Neural cell (in vitro differentiated cells): ENCODE measurements at regions not wholly inside any gene's neighbourhood (a gene's known extent, or its start where the extent isn't known, plus 50 kb on each side); places are given as distances from the start of the nearest gene placed in this dataset.

Experiments
- H2AFZ ChIP-seq: fragments of 200-600, 300-800 bp; sonication (generic), shearing (Covaris generic); 2 replicates; pipeline ENCODE4 v1.6.0; 2014; ENCODE audit warnings: low read depth, mild to moderate bottlenecking, antibody characterized with exemption, low read length, moderate library complexity
- H3F3A ChIP-seq: fragments of 200-600 bp; shearing (Covaris generic); 2 replicates; pipeline ENCODE4 v1.6.1; 2016; ENCODE audit warnings: mild to moderate bottlenecking, moderate library complexity, mixed read lengths, antibody characterized with exemption, low read length; ENCODE audit not compliant: insufficient read depth, poor library complexity, severe bottlenecking
- H3K27ac ChIP-seq: fragments of 200-600, 300-800 bp; sonication (generic), shearing (Covaris generic); 2 replicates; pipeline ENCODE4 v1.5.1; 2014; ENCODE audit warnings: mild to moderate bottlenecking, low read length, moderate library complexity
- H3K27me3 ChIP-seq: fragments of 300-800, 200-600 bp; sonication (generic), shearing (Covaris generic); 2 replicates; pipeline ENCODE4 v1.6.0; 2014; ENCODE audit warnings: mild to moderate bottlenecking, low read depth, low read length, moderate library complexity; ENCODE audit not compliant: insufficient read depth
- H3K36me3 ChIP-seq: fragments of 300-800, 200-600 bp; sonication (generic), shearing (Covaris generic); 2 replicates; pipeline ENCODE4 v1.5.1; 2014; ENCODE audit warnings: mild to moderate bottlenecking, antibody characterized with exemption, low read length, moderate library complexity; ENCODE audit not compliant: insufficient read depth
- H3K4me2 ChIP-seq: fragments of 300-800, 200-600 bp; sonication (generic), shearing (Covaris generic); 2 replicates; pipeline ENCODE4 v1.6.0; 2014; ENCODE audit warnings: mild to moderate bottlenecking, low read length
- H3K4me3 ChIP-seq: fragments of 300-800, 200-600 bp; sonication (generic), shearing (Covaris generic); 2 replicates; pipeline ENCODE4 v1.5.1; 2014; ENCODE audit warnings: mild to moderate bottlenecking, low read length, moderate library complexity
- H3K79me2 ChIP-seq: fragments of 200-600 bp; shearing (Covaris generic); replicated peaks from 2 replicates; pipeline ENCODE4 v1.6.0; 2014; ENCODE audit warnings: mild to moderate bottlenecking, low read length, moderate library complexity; ENCODE audit not compliant: insufficient read depth
- H3K9ac ChIP-seq: fragments of 300-800, 200-600 bp; sonication (generic), shearing (Covaris generic); 2 replicates; pipeline ENCODE4 v1.6.1; 2016; ENCODE audit warnings: mild to moderate bottlenecking, low read length, mixed read lengths
- H3K9me2 ChIP-seq: fragments of 200-600 bp; shearing (Covaris generic); 2 replicates; pipeline ENCODE4 v1.6.1; 2016; ENCODE audit warnings: mild to moderate bottlenecking, low read length, mixed read lengths; ENCODE audit not compliant: insufficient read depth
- H3K9me3 ChIP-seq: fragments of 200-600, 300-800 bp; sonication (generic), shearing (Covaris generic); 2 replicates; pipeline ENCODE4 v1.6.1; 2016; ENCODE audit warnings: mild to moderate bottlenecking, mixed run types, low read length, moderate library complexity, mixed read lengths
- H4K20me1 ChIP-seq: fragments of 200-600 bp; shearing (Covaris generic); 2 replicates; pipeline ENCODE4 v1.6.1; 2016; ENCODE audit warnings: mild to moderate bottlenecking, mixed run types; ENCODE audit not compliant: insufficient read depth
- CTCF ChIP-seq: fragments of 450-650 bp; IDR thresholded peaks from 2 replicates; pipeline ENCODE4 v1.5.1; 2014; ENCODE audit warnings: antibody characterized with exemption, mild to moderate bottlenecking, moderate library complexity; ENCODE audit not compliant: poor library complexity, severe bottlenecking
- EP300 ChIP-seq: fragments of 450-650 bp; conservative IDR thresholded peaks from 2 replicates; pipeline ENCODE4 v1.6.1; 2014; ENCODE audit warnings: antibody characterized with exemption, mild to moderate bottlenecking, moderate library complexity; ENCODE audit not compliant: poor library complexity, severe bottlenecking
- EZH2 ChIP-seq: fragments of 200-600, 300-800 bp; shearing (Covaris generic), sonication (generic); IDR thresholded peaks from 2 replicates; pipeline ENCODE4 v1.6.1; 2014; ENCODE audit warnings: antibody characterized with exemption, low read length, borderline replicate concordance, mild to moderate bottlenecking; ENCODE audit not compliant: insufficient read depth, poor library complexity, severe bottlenecking
- MXI1 ChIP-seq: fragments of 450-650 bp; conservative IDR thresholded peaks from 2 replicates; pipeline ENCODE4 v1.6.1; 2014; ENCODE audit warnings: antibody characterized with exemption, mild to moderate bottlenecking; ENCODE audit not compliant: poor library complexity, severe bottlenecking
- POLR2AphosphoS5 ChIP-seq: IDR thresholded peaks from 2 replicates; pipeline ENCODE4 v1.6.1; 2012
- RAD21 ChIP-seq: fragments of 450-650 bp; conservative IDR thresholded peaks from 2 replicates; pipeline ENCODE4 v1.6.1; 2014; ENCODE audit warnings: antibody characterized with exemption, mild to moderate bottlenecking, moderate library complexity
- REST ChIP-seq: IDR thresholded peaks from 2 replicates; pipeline ENCODE4 v1.6.1; 2012; ENCODE audit warnings: borderline replicate concordance
- SMC3 ChIP-seq: fragments of 450-650 bp; conservative IDR thresholded peaks from 2 replicates; pipeline ENCODE4 v1.6.1; 2014; ENCODE audit warnings: antibody characterized with exemption, mild to moderate bottlenecking, moderate library complexity; ENCODE audit not compliant: poor library complexity
- TAF1 ChIP-seq: IDR thresholded peaks from 2 replicates; pipeline ENCODE4 v1.6.1; 2012; ENCODE audit warnings: low read depth

- H2AFZ ChIP-seq: no peak overlapping the region
- H3F3A ChIP-seq: no peaks in the 10 kb centered on the region
- H3K9me2 ChIP-seq: no peaks in the 10 kb centered on the region
- no peaks in the 10 kb centered on the region for H4K20me1 ChIP-seq
- no peaks in the 10 kb centered on the region for H3K79me2 ChIP-seq
- no peak overlapping the region for H3K27ac ChIP-seq
- no peak overlapping the region for H3K4me2 ChIP-seq
- no peaks in the 10 kb centered on the region for H3K27me3 ChIP-seq
- no peaks in the 10 kb centered on the region for H3K9me3 ChIP-seq
- H3K9ac ChIP-seq: no peak overlapping the region
- H3K4me3 ChIP-seq: no peak overlapping the region
- H3K36me3 ChIP-seq: no peaks in the 10 kb centered on the region
- no peak for TF ChIP-seq SMC3
- no peak for TF ChIP-seq EP300
- no peak for TF ChIP-seq TAF1
- TF ChIP-seq MXI1: no peak
- no peak for TF ChIP-seq POLR2AphosphoS5
Measured at GRCh38 chr19:28585796-28586195, 627.2 kb downstream of the UQCRFS1 start.

GRCh38 chr19:28583713-28584112 lies 629.2 kb downstream of the UQCRFS1 start:
- H3F3A ChIP-seq: no peaks in the 10 kb centered on the region
- H3K9ac ChIP-seq: no peak overlapping the region
- H2AFZ ChIP-seq: no peak overlapping the region
- H3K36me3 ChIP-seq: no peaks in the 10 kb centered on the region
- no peak overlapping the region for H3K27ac ChIP-seq
- H3K27me3 ChIP-seq: no peaks in the 10 kb centered on the region
- no peaks in the 10 kb centered on the region for H3K9me3 ChIP-seq
- no peak overlapping the region for H3K4me2 ChIP-seq
- H3K79me2 ChIP-seq: no peaks in the 10 kb centered on the region
- no peak overlapping the region for H3K4me3 ChIP-seq
- H4K20me1 ChIP-seq: no peaks in the 10 kb centered on the region
- no peaks in the 10 kb centered on the region for H3K9me2 ChIP-seq
- TF ChIP-seq SMC3 (no peak), POLR2AphosphoS5 (no peak), CTCF (no peak), EZH2 (no peak), RAD21 (no peak), EP300 (no peak)

GRCh38 chr19:28583242-28583641 lies 629.7 kb downstream of the UQCRFS1 start:
- Histone ChIP-seq H3K27ac (no peak overlapping the region), H2AFZ (no peak overlapping the region), H3K27me3 (no peaks in the 10 kb centered on the region), H3K4me2 (no peak overlapping the region), H3K36me3 (no peaks in the 10 kb centered on the region), H3K9ac (no peak overlapping the region), H3K79me2 (no peaks in the 10 kb centered on the region), H3K9me2 (no peaks in the 10 kb centered on the region), H3F3A (no peaks in the 10 kb centered on the region), H3K9me3 (no peaks in the 10 kb centered on the region), H4K20me1 (no peaks in the 10 kb centered on the region), H3K4me3 (no peak overlapping the region)
- TF ChIP-seq EZH2 (no peak), TAF1 (no peak), REST (no peak), SMC3 (no peak), MXI1 (no peak), POLR2AphosphoS5 (no peak), EP300 (no peak), CTCF (no peak), RAD21 (no peak)
